RWPE2 (cell line): ENCODE measurements at regions not wholly inside any gene's neighbourhood (a gene's known extent, or its start where the extent isn't known, plus 50 kb on each side); places are given as distances from the start of the nearest gene placed in this dataset.

ENCODE experiments used
- ATAC-seq: fragments of 200-7000 bp; cut with Tn5 transposase; 3 replicates; pipeline ENCODE4 v1.9.1; 2021; ENCODE audit warnings: low read depth
- DNase-seq: peaks from one replicate; pipeline ENCODE4 v3.0.0-alpha.2; 2020; ENCODE audit warnings: low spot score
- H3K27ac ChIP-seq: fragments of 450-650 bp; 2 replicates; pipeline ENCODE4 v1.5.1; 2017; ENCODE audit warnings: mild to moderate bottlenecking; ENCODE audit not compliant: poor library complexity, severe bottlenecking
- H3K27me3 ChIP-seq: fragments of 250-450 bp; sonication (Bioruptor Pico); 2 replicates; pipeline ENCODE4 v1.5.1; 2021; ENCODE audit warnings: mild to moderate bottlenecking, moderate library complexity; ENCODE audit not compliant: insufficient read depth, poor library complexity, severe bottlenecking
- H3K36me3 ChIP-seq: fragments of 250-450 bp; sonication (Bioruptor Pico); 2 replicates; pipeline ENCODE4 v1.5.1; 2020; ENCODE audit warnings: low read depth, mild to moderate bottlenecking, moderate library complexity
- H3K4me1 ChIP-seq: fragments of 250-450 bp; sonication (Bioruptor Pico); 2 replicates; pipeline ENCODE4 v1.5.1; 2021; ENCODE audit warnings: mild to moderate bottlenecking, moderate library complexity; ENCODE audit not compliant: insufficient read depth, poor library complexity, severe bottlenecking
- H3K4me3 ChIP-seq: fragments of 250-450 bp; sonication (Bioruptor Pico); 2 replicates; pipeline ENCODE4 v1.5.1; 2021; ENCODE audit warnings: mild to moderate bottlenecking, moderate library complexity; ENCODE audit not compliant: severe bottlenecking
- H3K9me3 ChIP-seq: fragments of 250-450 bp; sonication (Bioruptor Pico); 2 replicates; pipeline ENCODE4 v1.5.1; 2021; ENCODE audit warnings: mild to moderate bottlenecking, moderate library complexity; ENCODE audit not compliant: severe bottlenecking
- TF ChIP-seq, protein P1 (sequence below): fragments of 450-650 bp; IDR thresholded peaks from one replicate; pipeline ENCODE4 v1.5.1; 2017; ENCODE audit warnings: mild to moderate bottlenecking, moderate library complexity; ENCODE audit not compliant: poor library complexity, severe bottlenecking

DNA sequence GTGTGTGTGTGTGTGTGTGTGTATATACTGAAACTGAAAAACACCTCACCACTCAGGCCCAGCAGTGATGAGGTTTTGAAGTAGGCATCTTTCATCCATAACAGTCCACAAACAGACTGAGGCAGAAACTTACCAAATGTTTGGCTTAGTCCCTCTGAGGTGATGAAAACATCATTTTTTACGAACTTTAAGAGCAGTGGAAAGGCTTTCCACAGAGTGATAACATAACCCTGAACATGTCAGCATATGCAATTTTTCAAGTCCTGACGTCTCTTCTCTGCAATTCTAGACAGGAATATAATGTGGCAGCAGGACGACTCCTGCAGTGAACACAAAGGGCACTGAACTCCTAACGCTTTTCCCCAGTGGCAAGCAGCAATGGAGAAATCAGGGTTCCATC is 247.0 kb upstream of the THBS1 start:
- Histone ChIP-seq H3K4me3 (no peak overlapping the region), H3K9me3 (no peaks in the 10 kb centered on the region), H3K27ac (no peak overlapping the region), H3K36me3 (no peaks in the 10 kb centered on the region), H3K27me3 (no peaks in the 10 kb centered on the region), H3K4me1 (peaks cover 6% of the 10 kb centered on the region)
- DNase-seq: no peak
- TF ChIP-seq, protein P1, sequence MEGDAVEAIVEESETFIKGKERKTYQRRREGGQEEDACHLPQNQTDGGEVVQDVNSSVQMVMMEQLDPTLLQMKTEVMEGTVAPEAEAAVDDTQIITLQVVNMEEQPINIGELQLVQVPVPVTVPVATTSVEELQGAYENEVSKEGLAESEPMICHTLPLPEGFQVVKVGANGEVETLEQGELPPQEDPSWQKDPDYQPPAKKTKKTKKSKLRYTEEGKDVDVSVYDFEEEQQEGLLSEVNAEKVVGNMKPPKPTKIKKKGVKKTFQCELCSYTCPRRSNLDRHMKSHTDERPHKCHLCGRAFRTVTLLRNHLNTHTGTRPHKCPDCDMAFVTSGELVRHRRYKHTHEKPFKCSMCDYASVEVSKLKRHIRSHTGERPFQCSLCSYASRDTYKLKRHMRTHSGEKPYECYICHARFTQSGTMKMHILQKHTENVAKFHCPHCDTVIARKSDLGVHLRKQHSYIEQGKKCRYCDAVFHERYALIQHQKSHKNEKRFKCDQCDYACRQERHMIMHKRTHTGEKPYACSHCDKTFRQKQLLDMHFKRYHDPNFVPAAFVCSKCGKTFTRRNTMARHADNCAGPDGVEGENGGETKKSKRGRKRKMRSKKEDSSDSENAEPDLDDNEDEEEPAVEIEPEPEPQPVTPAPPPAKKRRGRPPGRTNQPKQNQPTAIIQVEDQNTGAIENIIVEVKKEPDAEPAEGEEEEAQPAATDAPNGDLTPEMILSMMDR: no peak
- ATAC-seq: no peak

DNA sequence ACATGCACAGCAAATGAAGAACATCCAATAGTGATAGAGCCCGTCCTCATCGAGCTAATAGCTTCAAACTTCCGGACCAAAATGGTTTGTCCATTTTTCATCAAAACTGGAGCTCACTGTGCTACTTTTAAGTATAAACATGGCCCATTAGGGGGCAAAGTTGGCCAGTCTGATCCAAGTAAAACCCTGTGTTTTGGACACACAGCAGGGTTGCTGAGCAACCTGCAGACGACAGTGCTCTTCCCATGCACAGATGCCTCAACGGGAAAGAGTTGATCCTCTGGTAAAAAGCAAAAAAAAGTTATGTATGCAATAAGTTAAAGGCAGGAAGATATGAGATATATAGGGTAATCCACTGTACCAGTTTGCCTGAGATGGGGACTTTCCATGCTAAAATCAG is 244.0 kb upstream of the THBS1 start:
- Histone ChIP-seq H3K4me1 (peaks cover under 1% of the 10 kb centered on the region), H3K4me3 (no peak overlapping the region), H3K27me3 (no peaks in the 10 kb centered on the region), H3K9me3 (no peaks in the 10 kb centered on the region), H3K27ac (no peak overlapping the region), H3K36me3 (no peaks in the 10 kb centered on the region)
- TF ChIP-seq, protein P1: no peak
- ATAC-seq (no peak), DNase-seq (no peak)

DNA sequence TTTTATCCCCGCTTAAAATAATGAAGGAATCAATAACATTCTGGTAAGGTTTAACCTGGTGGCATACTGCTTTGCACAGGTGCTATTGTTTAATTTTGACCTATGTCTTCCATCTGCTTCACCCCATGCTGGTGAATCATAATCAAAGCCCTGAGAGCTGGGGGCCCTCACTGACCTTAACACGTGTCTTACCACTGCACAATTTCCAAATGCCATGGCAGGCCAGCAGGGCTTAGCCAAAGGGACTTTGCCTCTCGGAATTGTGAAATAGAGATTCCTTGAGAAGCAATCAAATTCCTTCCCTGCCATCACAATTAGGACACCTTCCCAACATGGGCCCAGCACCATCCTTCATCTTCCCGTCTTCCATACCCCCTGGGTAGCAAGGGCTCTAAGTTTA is 242.6 kb upstream of the THBS1 start:
- Histone ChIP-seq H3K9me3 (peaks cover 4% of the 10 kb centered on the region), H3K27me3 (no peaks in the 10 kb centered on the region), H3K4me1 (no peaks in the 10 kb centered on the region), H3K27ac (no peak overlapping the region), H3K36me3 (no peaks in the 10 kb centered on the region), H3K4me3 (no peak overlapping the region)
- ATAC-seq (no peak), DNase-seq (no peak)
- TF ChIP-seq, protein P1: no peak

DNA sequence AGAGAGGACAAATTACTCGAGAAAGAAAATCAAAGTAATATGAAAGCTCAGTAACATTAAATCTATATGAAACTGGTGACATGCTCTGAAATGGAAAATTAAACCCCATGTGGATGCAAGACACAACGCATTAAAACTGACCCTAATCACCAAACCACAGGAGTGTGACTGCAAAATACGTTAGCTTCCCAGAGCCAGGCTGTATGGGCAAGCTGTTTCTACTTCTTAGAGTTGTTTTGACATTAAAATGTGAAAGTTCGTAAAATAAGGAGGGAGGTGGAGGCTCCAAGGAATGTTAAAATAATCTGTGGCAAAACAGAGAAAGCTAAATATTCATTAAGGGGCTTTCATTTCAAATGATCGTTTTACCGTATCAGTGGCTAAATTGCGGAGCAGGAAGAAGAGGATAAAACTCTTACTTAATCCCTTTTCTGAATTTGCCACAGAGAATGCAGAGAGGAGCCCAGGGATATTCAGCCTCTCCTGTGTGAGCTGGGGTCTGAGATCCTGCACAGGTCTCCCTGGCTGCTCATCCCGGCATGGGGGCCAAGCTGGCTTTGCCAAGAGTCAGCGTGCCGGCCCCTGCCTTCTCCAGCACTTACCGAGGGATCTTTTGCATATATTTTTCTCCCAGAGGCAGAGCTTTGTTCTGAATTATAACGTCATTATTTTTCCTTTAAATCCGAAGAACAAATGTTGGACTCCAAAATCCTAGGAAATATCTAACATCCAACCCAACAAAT is 239.8 kb upstream of the THBS1 start:
- Histone ChIP-seq H3K4me1 (no peaks in the 10 kb centered on the region), H3K27me3 (no peaks in the 10 kb centered on the region), H3K9me3 (peaks cover 8% of the 10 kb centered on the region), H3K27ac (no peak overlapping the region), H3K4me3 (no peak overlapping the region), H3K36me3 (no peaks in the 10 kb centered on the region)
- no peak for DNase-seq
- TF ChIP-seq, protein P1: no peak
- ATAC-seq: no peak

DNA sequence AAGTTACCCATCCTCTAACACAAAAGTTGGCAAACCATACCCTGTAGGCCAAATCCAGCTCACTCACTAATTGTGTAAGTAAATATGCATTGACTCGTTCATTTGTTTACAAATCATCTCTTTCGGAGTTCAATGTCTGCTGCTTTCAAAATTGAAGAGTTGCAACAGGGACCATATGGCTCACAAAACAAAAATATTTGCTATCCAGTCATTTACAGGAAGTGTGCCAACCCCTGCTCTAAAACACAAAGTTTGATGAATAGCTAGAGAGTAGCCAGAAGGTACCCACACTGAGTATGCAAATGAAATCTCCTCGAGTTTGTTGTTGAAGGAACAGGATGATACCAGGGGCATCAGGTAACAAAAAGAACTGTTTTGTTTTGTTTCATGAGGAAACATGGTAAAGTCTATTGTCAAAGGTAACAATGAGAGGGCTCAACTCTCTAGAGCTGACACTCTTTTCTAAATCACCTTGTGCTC is 236.2 kb upstream of the THBS1 start:
- TF ChIP-seq, protein P1: no peak
- no peak overlapping the region for H3K4me3 ChIP-seq
- no peak overlapping the region for H3K27ac ChIP-seq

More for the DNA sequence above, 236.2 kb upstream of the THBS1 start:
- ATAC-seq: no peak; the same call in 2 of the 3 replicates
- H3K4me1 ChIP-seq: peaks cover 4% of the 10 kb centered on the region
- no peaks in the 10 kb centered on the region for H3K36me3 ChIP-seq
- no peak for DNase-seq
- peaks cover 8% of the 10 kb centered on the region for H3K9me3 ChIP-seq
- H3K27me3 ChIP-seq: no peaks in the 10 kb centered on the region
